Panc1 (cell line): ENCODE measurements at regions not wholly inside any gene's neighbourhood (a gene's known extent, or its start where the extent isn't known, plus 50 kb on each side); places are given as distances from the start of the nearest gene placed in this dataset.

ENCODE experiments used
- ATAC-seq: fragments of 200-7000 bp; cut with Tn5 transposase; 2 replicates; pipeline ENCODE4 v1.9.1; 2020; ENCODE audit warnings: mild to moderate bottlenecking, moderate library complexity
- BruUV-seq: library from RNA; stranded (reverse); fragments of 400-500 nt; replicated peaks from 2 replicates; lab custom pipeline; 2021; lab: Mats Ljungman, UMichigan
- CTCF ChIA-PET: fragments of 300-600 bp; sonication (Branson Sonifier 250); formaldehyde crosslinking; loops from one replicate; lab custom pipeline; 2022; ENCODE audit warnings: antibody characterized with exemption; lab: Charles Lee
- POLR2A ChIA-PET: fragments of 300-600 bp; sonication (Branson Sonifier 250); formaldehyde crosslinking; loops from one replicate; lab custom pipeline; 2022; ENCODE audit warnings: antibody characterized with exemption; lab: Charles Lee
- DNase-seq: peaks from one replicate; pipeline ENCODE4 v3.0.0-alpha.2; 2010; ENCODE audit warnings: low read depth, low spot score
- H3K27ac ChIP-seq: 2 replicates; pipeline ENCODE4 v1.5.1; 2011; ENCODE audit warnings: mild to moderate bottlenecking, low read length, inconsistent platforms
- H3K27me3 ChIP-seq: fragments of 200-500 bp; sonication (Bioruptor generic); 2 replicates; pipeline ENCODE4 v1.6.0; 2014; ENCODE audit warnings: low read length, inconsistent platforms; ENCODE audit not compliant: control insufficient read depth, insufficient read depth
- H3K36me3 ChIP-seq: fragments of 200-500 bp; sonication (Bioruptor generic); 2 replicates; pipeline ENCODE4 v1.5.1; 2014; ENCODE audit warnings: inconsistent platforms, mild to moderate bottlenecking, low read length, moderate library complexity; ENCODE audit not compliant: control insufficient read depth, insufficient read depth
- H3K4me1 ChIP-seq: 2 replicates; pipeline ENCODE4 v1.5.1; 2011; ENCODE audit warnings: inconsistent platforms, mild to moderate bottlenecking, low read length, moderate library complexity; ENCODE audit not compliant: control insufficient read depth, insufficient read depth
- H3K4me3 ChIP-seq, 2 experiments: 2 replicates each; pipeline ENCODE4 v1.5.1; 2011 to 2012; ENCODE audit warnings: low read depth in 2 of 2, low read length in 2 of 2, mild to moderate bottlenecking in 2 of 2, inconsistent platforms in 1 of 2, moderate library complexity in 1 of 2
- H3K9me3 ChIP-seq: fragments of 200-500 bp; sonication (Bioruptor generic); 2 replicates; pipeline ENCODE4 v1.5.1; 2014; ENCODE audit warnings: low read depth, mild to moderate bottlenecking, inconsistent platforms, low read length, moderate library complexity; ENCODE audit not compliant: control insufficient read depth, insufficient read depth
- POLR2AphosphoS5 ChIP-seq: IDR thresholded peaks from 2 replicates; pipeline ENCODE4 v1.6.1; 2012; ENCODE audit warnings: mild to moderate bottlenecking, low read depth, low read length, moderate library complexity
- SIN3A ChIP-seq: IDR thresholded peaks from 2 replicates; pipeline ENCODE4 v1.6.1; 2012; ENCODE audit warnings: low read depth, mild to moderate bottlenecking, low read length, moderate library complexity, borderline replicate concordance; ENCODE audit not compliant: insufficient read depth
- TCF7L2 ChIP-seq: IDR thresholded peaks from 2 replicates; pipeline ENCODE4 v1.6.1; 2011; ENCODE audit warnings: mild to moderate bottlenecking, low read depth, low read length, inconsistent platforms
- in situ Hi-C: cut with HindIII; loops from 2 replicates; pipeline ENCODE4 v1.10.0; 2016; ENCODE audit warnings: low sequenced_read_pairs, low pct_unique_long_range_greater_than_20kb
- intact Hi-C: fragments of 100-400 bp; cut with micrococcal nuclease; formaldehyde crosslinking; loops from one replicate; pipeline ENCODE4 v1.10.0; 2022; ENCODE audit not compliant: unreplicated experiment
- TF ChIP-seq, protein P1 (sequence below): fragments of 450-650 bp; IDR thresholded peaks from 2 replicates; pipeline ENCODE4 v1.5.1; 2017; ENCODE audit warnings: mild to moderate bottlenecking
- TF ChIP-seq, protein P2 (sequence below), 2 experiments: IDR thresholded peaks; 2 replicates each; pipeline ENCODE4 v1.6.1; 2011 to 2012; ENCODE audit warnings: low read depth in 2 of 2, control low read depth in 1 of 2, low read length in 1 of 2, mild to moderate bottlenecking in 1 of 2, moderate library complexity in 1 of 2; ENCODE audit not compliant: insufficient read depth in 1 of 2

DNA sequence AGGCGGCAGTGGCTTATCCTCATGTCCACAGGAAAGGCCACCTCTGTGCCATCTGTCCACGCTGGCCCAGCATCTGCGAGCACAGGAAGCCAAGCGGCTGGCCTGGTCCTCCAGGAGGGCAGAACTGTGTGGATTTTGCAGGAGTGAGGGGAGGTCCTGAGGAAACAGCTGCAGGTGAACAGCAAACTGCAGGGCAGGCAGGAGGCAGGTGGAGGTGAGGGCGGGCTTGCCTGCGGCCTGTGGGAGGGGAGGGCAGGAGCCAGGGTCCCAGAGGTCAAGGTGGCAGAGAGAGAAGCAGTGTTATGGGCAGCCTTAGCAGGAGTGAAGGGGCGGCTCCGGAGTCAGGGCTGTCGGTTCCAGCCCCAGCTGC, 369.7 kb downstream of the SHANK2 start:
- POLR2A ChIA-PET = no interaction called here
- BruUV-seq = no TSS peak
- no peak for ATAC-seq
- DNase-seq = no peak
- Histone ChIP-seq H3K9me3 (no peaks in the 10 kb centered on the region), H3K4me3 (no peak overlapping the region), H3K27ac (no peak overlapping the region), H3K27me3 (no peaks in the 10 kb centered on the region; the same call in 1 of the 2 replicates), H3K4me1 (no peaks in the 10 kb centered on the region), H3K36me3 (no peaks in the 10 kb centered on the region)
- TF ChIP-seq TCF7L2 (no peak), SIN3A (no peak)
- TF ChIP-seq, protein P1, sequence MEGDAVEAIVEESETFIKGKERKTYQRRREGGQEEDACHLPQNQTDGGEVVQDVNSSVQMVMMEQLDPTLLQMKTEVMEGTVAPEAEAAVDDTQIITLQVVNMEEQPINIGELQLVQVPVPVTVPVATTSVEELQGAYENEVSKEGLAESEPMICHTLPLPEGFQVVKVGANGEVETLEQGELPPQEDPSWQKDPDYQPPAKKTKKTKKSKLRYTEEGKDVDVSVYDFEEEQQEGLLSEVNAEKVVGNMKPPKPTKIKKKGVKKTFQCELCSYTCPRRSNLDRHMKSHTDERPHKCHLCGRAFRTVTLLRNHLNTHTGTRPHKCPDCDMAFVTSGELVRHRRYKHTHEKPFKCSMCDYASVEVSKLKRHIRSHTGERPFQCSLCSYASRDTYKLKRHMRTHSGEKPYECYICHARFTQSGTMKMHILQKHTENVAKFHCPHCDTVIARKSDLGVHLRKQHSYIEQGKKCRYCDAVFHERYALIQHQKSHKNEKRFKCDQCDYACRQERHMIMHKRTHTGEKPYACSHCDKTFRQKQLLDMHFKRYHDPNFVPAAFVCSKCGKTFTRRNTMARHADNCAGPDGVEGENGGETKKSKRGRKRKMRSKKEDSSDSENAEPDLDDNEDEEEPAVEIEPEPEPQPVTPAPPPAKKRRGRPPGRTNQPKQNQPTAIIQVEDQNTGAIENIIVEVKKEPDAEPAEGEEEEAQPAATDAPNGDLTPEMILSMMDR = no peak
- in situ Hi-C loops = no loop called here
- intact Hi-C loops = no loop called here
- CTCF ChIA-PET = no interaction called here

DNA sequence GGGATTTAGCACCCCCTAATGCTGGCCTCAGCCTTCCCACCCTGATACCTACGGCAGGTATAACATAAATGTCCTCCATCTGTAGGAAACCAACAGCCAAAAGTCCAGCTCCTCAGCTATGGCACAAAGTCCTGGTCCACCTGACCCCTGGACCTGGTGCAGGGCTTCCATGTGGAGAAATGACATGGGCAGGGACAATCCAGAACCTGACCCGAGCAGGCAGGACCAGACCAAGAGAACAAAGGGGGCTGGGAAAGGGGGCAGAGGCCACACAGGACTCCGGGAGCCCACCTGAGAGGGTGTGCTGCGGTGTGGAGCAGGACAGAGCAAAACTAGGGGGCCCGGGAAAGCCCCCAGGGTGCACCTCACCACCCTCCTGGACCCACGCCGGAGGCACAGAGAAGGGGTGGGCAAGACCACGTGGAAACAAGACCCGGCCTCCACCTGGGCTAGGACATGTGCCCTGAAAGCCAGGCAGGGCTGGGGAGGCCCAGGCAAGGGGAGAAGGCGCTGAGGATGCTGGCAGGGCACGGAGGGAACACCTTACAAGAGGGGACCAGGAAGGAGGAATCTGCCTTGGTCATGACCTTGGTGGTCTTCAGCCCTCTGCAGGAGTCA, 368.9 kb downstream of the SHANK2 start:
- POLR2A ChIA-PET = no interaction called here
- ATAC-seq (no peak), DNase-seq (no peak)
- intact Hi-C loops (no loop called here), in situ Hi-C loops (no loop called here)
- Histone ChIP-seq H3K27ac (no peak overlapping the region), H3K27me3 (no peaks in the 10 kb centered on the region; the same call in 1 of the 2 replicates), H3K9me3 (no peaks in the 10 kb centered on the region), H3K4me3 (no peak overlapping the region), H3K4me1 (no peaks in the 10 kb centered on the region), H3K36me3 (no peaks in the 10 kb centered on the region)
- CTCF ChIA-PET = no interaction called here
- no TSS peak for BruUV-seq
- TF ChIP-seq TCF7L2 (no peak), POLR2AphosphoS5 (no peak), SIN3A (no peak)
- TF ChIP-seq, protein P2, sequence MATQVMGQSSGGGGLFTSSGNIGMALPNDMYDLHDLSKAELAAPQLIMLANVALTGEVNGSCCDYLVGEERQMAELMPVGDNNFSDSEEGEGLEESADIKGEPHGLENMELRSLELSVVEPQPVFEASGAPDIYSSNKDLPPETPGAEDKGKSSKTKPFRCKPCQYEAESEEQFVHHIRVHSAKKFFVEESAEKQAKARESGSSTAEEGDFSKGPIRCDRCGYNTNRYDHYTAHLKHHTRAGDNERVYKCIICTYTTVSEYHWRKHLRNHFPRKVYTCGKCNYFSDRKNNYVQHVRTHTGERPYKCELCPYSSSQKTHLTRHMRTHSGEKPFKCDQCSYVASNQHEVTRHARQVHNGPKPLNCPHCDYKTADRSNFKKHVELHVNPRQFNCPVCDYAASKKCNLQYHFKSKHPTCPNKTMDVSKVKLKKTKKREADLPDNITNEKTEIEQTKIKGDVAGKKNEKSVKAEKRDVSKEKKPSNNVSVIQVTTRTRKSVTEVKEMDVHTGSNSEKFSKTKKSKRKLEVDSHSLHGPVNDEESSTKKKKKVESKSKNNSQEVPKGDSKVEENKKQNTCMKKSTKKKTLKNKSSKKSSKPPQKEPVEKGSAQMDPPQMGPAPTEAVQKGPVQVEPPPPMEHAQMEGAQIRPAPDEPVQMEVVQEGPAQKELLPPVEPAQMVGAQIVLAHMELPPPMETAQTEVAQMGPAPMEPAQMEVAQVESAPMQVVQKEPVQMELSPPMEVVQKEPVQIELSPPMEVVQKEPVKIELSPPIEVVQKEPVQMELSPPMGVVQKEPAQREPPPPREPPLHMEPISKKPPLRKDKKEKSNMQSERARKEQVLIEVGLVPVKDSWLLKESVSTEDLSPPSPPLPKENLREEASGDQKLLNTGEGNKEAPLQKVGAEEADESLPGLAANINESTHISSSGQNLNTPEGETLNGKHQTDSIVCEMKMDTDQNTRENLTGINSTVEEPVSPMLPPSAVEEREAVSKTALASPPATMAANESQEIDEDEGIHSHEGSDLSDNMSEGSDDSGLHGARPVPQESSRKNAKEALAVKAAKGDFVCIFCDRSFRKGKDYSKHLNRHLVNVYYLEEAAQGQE (IDR thresholded peaks at IDR 0.05; ENCODE audit: insufficient read depth in 1 of 2, low read depth in 2 of 2, low read length in 1 of 2) = no peak
- TF ChIP-seq, protein P1 = no peak
